GM18519 (cell line): ENCODE measurements at regions not wholly inside any gene's neighbourhood (a gene's known extent, or its start where the extent isn't known, plus 50 kb on each side); places are given as distances from the start of the nearest gene placed in this dataset.

Experiments
- ATAC-seq: cut with Tn5 transposase; IDR thresholded peaks from one replicate; pipeline ENCODE4 v1.9.1; 2021; ENCODE audit warnings: mild to moderate bottlenecking, moderate library complexity; ENCODE audit not compliant: unreplicated experiment, low FRiP score

DNA sequence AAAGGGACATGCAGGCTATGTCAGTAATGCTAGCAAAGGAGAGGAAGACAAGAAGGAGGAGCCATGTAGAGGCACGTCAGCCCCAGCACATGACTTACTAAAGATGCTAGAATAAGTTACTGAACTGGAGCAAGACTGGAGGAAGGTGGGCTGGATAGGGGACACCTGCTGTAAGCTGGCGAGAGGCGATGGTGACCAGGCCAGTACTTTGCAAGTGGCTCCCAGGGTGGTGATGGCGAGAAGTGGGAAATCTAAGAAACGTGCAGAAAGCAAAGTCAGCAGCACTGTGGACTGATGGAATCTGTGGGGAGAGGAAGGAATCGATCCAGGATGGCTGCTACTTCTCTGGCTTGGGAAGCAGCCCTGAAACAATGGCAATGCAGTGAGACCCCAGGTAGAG lies 617.1 kb upstream of the ADAMTS16 start:
- ATAC-seq, result no peak

GRCh38 chr5:4531756-4532704 lies 608.1 kb upstream of the ADAMTS16 start:
- no peak for ATAC-seq

DNA sequence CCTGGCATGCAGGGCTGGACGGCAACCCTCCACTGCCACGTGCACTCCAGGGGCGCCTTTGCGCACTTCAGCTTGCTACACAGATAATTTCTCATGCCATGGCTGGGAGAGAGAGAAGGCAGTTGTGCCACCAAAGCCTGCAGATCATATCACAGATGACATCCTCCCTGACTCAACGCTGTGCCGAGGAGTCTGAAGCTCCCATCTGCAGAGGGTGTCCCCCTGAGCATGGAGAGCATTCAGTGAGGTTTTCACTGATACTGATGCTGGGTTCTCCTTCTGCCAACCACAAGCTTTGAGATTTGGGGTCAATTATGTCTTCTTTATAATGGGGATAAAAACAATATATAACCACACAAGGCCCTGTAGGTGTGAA lies 607.4 kb upstream of the ADAMTS16 start:
- ATAC-seq, result no peak

GRCh38 chr5:4533457-4534105 lies 606.5 kb upstream of the ADAMTS16 start:
- ATAC-seq, result no peak

DNA sequence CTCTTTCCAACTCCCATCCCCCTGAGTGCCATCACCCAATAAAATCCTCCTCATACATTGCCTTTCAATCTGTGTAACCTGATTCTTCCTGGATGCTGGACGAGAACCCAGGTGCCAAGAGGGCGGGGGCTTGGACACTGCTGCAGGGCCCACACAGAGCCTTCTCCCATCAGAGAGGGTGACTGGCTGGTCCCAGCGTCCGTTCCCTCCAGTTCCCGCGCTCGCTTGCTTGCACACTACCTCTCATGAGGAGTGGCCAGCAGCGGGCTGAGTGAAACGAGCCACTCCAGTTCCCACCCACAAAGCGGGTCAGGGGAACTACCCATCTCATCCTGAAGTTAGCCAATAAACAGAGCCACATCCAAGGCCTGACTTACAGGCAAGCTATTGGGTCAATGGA lies 602.6 kb upstream of the ADAMTS16 start:
- no peak for ATAC-seq

- no peak for ATAC-seq
Observed at GRCh38 chr5:4540375-4541173, 599.6 kb upstream of the ADAMTS16 start.

DNA sequence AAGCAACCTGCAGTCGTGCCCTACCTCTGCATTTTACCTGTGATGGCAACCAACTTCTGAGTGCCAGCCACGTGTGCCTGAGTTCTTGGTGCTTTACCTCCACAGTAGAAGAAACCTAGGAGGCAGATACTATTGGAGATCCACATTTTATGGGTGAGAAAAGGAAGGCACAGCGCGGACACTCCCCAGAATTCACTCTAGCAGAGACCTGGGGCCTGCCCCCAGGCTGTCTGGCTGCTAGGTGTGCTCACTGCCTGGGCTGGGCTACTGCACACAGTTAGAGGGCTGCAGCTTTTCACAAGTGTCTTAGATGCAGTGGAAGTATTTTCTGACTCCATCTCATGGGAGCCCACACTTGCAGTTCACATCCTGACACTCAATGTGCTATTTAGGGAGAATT lies 598.8 kb upstream of the ADAMTS16 start:
- no peak for ATAC-seq

GRCh38 chr5:4542145-4542778 lies 597.9 kb upstream of the ADAMTS16 start:
- ATAC-seq, result no peak

DNA sequence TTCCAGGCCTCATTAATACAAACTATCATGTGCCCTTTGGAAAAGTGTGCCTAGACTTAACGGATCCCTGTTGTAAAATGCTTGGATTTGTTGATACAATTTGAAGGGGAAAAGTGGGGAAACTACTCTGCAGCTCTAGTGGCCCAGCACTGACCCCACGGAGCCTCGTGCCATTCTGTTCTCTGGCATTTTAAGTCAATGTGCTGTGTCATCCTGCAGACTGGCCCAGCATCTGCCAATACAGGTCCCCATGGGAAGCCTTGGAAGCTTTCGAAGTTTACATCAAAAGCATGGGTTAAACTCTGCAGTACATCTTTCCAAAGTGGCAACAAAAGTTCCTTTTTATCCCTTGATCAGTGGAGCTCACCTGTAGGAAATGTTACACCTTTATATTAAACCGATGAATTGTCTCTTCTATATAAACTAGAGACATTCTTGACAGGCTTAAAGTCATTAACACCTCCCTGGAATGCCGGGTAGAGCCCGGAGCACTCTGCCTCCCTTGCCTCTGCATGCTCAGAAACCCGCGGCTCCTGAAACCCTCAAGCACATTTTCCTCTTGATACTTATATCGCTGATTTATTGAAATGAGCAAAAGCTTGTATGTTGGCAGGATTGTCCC lies 596.0 kb upstream of the ADAMTS16 start:
- ATAC-seq, result no peak

DNA sequence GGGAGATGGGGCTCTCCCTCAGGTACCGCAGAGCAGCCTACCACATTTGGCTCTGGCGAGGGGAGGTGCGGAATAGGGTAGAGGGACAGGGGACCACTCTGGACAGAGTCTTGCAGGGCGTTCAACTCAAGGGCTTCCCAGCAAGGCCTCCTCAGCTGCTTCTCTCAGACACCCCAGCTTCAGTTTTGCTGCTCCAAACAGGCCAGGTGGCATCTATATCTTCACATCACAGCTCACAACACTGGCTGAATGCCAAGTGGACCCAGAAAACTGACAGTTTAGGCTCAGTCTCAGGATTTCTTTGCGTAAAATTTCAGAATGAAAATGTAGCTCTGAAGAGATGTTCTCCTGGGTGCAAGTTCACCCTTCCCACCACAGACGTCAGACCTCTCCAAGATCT lies 592.6 kb upstream of the ADAMTS16 start:
- ATAC-seq, result no peak

- ATAC-seq, result no peak
Observed at GRCh38 chr5:4548341-4548740, 591.8 kb upstream of the ADAMTS16 start.

GRCh38 chr5:4549351-4549750 lies 590.8 kb upstream of the ADAMTS16 start:
- ATAC-seq, result no peak

DNA sequence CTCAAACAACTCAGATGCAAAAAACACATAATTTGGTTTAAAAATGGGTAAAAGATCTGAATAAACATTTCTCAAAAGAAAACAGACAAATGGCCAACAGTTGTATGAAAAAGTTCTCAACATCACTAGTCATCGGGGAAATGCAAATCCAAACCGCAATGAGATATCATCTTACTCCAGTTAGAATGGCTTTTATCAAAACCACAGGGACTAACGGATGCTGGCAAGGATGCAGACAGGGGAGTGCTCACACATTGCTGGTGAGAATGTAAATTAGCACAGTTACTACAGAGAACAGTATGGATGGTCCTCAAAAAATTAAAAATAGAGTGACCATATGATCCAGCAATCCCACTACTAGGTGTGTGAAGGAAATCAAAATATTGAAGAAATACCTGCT lies 589.1 kb upstream of the ADAMTS16 start:
- no peak for ATAC-seq

DNA sequence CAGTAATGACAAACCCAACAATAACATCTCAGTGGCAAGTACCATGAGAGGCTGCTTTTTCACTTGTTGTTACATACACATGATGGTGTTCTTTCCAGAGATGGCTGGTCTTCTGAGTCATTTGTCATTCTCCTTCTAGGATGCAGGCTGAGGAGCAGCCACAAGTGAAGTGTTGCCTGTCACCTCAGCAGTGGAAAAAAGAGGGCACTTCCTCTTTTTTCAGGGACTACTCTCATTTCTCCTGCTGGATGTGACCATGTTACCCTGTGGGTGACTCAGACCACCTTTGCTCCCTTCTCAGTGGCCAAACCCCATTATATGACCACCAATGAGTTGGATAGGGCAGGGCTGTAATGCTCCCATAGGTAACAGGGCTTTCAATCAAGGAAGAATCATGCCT lies 587.0 kb upstream of the ADAMTS16 start:
- ATAC-seq, result no peak

- ATAC-seq, result no peak
Observed at GRCh38 chr5:4553978-4554377, 586.2 kb upstream of the ADAMTS16 start.

GRCh38 chr5:4555725-4556285 lies 584.3 kb upstream of the ADAMTS16 start:
- no peak for ATAC-seq

DNA sequence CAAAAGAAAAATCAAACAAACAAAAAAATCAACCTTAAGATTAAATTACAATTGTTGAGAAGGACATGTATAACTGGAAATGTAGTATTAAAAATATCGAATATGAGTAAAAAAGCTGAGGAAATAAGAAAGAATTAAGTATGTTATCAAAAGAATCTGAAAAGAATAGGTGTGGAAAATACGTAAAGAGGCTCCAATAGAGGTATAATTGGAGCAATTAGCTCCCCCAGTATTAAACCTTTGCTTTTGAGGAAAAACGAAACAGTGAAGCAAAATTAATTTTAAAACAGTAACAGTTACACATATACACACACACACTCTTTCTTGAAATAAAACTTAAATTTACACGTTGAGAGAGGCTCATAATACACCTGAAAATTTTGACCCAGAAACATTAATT lies 578.7 kb upstream of the ADAMTS16 start:
- no peak for ATAC-seq

DNA sequence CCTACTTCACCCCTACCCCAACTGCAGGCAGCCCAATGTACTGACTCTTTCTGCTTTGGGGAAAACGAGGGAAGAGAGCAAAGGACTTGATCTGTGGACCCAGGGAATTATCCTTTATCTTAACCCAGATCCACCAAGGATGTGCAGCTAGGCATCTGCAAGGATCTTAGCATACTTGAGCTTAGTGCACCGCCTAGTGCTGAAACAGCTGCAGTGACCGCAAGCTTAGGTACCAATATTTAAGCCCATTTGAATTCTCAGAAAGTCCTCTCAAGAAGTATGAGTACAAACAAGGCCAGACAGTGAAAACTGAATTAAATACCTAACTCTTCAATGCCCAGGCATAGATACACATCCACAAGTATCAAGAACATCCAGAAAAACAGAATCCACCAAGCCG lies 576.7 kb upstream of the ADAMTS16 start:
- no peak for ATAC-seq

GRCh38 chr5:4570047-4570995 lies 569.8 kb upstream of the ADAMTS16 start:
- no peak for ATAC-seq
